Stomach (tissue), 4 donors: ENCODE measurements at regions not wholly inside any gene's neighbourhood (a gene's known extent, or its start where the extent isn't known, plus 50 kb on each side); places are given as distances from the start of the nearest gene placed in this dataset.

Experiments used
- CTCF ChIP-seq, 7 experiments: fragments of 450-650 bp in 4 of 7; fragments of 200-600 bp in 3 of 7; sonication (generic) in 3 of 7; IDR thresholded peaks; one replicate each; pipeline ENCODE4 v1.5.1; 2016 to 2019; ENCODE audit warnings: antibody characterized with exemption in 7 of 7, control low read depth in 2 of 7, mild to moderate bottlenecking in 1 of 7
- EP300 ChIP-seq: sonication (generic); formaldehyde crosslinking; IDR thresholded peaks from one replicate; pipeline ENCODE4 v1.6.1; 2017; ENCODE audit warnings: antibody characterized with exemption
- POLR2A ChIP-seq, 4 donors: fragments of 450-650 bp; IDR thresholded peaks; one replicate each; pipeline ENCODE4 v1.6.1; 2016; ENCODE audit warnings: antibody characterized with exemption in 4 of 4, control low read depth in 2 of 4, mild to moderate bottlenecking in 1 of 4, moderate library complexity in 1 of 4
- POLR2AphosphoS5 ChIP-seq, 3 donors: sonication (generic); formaldehyde crosslinking; IDR thresholded peaks; one replicate each; pipeline ENCODE4 v1.6.1; 2016; ENCODE audit warnings: antibody characterized with exemption in 3 of 3

GRCh38 chr13:64371045-64371444 is 2859.1 kb downstream of the PCDH9 start:
- no peak for TF ChIP-seq CTCF (IDR thresholded peaks at IDR 0.05)
- TF ChIP-seq POLR2A (IDR thresholded peaks at IDR 0.05) = no peak
- no peak for TF ChIP-seq EP300
- no peak for TF ChIP-seq POLR2AphosphoS5 (IDR thresholded peaks at IDR 0.05)
